22Rv1 (cell line): ENCODE measurements at regions not wholly inside any gene's neighbourhood (a gene's known extent, or its start where the extent isn't known, plus 50 kb on each side); places are given as distances from the start of the nearest gene placed in this dataset.

Experiments used
- ZFX ChIP-seq: fragments of 450-650 bp; IDR thresholded peaks from 2 replicates; pipeline ENCODE4 v1.6.1; 2017; ENCODE audit warnings: antibody characterized with exemption, borderline replicate concordance
- TF ChIP-seq, protein P1 (sequence below): fragments of 450-650 bp; IDR thresholded peaks from 2 replicates; pipeline ENCODE4 v1.5.1; 2017; ENCODE audit warnings: mild to moderate bottlenecking

DNA sequence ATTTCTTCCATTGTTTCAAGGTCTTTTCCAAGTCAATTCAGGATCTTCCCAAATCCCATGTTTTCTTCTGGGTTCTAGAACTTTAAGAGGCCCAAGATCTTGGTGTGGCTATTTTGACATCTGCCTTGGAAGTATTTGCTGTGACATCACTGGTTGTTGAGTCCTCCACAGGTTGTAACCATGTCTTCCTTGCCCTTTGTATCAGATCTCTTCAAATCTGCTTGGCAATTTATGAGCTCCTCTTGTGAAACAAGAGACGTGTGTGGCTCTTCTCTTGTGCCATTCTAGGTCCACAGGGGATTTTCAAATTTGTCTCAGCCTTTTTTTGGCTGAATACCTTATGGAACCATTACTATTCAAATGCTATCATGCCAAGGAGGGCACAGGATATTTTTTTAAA, 60.3 kb upstream of the KCNK2 start:
- TF ChIP-seq, protein P1, sequence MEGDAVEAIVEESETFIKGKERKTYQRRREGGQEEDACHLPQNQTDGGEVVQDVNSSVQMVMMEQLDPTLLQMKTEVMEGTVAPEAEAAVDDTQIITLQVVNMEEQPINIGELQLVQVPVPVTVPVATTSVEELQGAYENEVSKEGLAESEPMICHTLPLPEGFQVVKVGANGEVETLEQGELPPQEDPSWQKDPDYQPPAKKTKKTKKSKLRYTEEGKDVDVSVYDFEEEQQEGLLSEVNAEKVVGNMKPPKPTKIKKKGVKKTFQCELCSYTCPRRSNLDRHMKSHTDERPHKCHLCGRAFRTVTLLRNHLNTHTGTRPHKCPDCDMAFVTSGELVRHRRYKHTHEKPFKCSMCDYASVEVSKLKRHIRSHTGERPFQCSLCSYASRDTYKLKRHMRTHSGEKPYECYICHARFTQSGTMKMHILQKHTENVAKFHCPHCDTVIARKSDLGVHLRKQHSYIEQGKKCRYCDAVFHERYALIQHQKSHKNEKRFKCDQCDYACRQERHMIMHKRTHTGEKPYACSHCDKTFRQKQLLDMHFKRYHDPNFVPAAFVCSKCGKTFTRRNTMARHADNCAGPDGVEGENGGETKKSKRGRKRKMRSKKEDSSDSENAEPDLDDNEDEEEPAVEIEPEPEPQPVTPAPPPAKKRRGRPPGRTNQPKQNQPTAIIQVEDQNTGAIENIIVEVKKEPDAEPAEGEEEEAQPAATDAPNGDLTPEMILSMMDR: no peak
- no peak for TF ChIP-seq ZFX
